Kidney glomerular epithelial cell (primary cell): ENCODE measurements at regions not wholly inside any gene's neighbourhood (a gene's known extent, or its start where the extent isn't known, plus 50 kb on each side); places are given as distances from the start of the nearest gene placed in this dataset.
A peak's percentile ranks its signal among the peaks of the same experiment; 100 is the strongest.

Experiments
- DNase-seq: peaks from one replicate; lab custom pipeline; 2025; lab: John Stamatoyannopoulos, UW

- peak; percentile 52 for DNase-seq
Measured at GRCh38 chr22:42180349-42180842, 49.8 kb upstream of the CYP2D6 start.
